ENCODE measurements at regions not wholly inside any gene's neighbourhood (a gene's known extent, or its start where the extent isn't known, plus 50 kb on each side); places are given as distances from the start of the nearest gene placed in this dataset.

DNA sequence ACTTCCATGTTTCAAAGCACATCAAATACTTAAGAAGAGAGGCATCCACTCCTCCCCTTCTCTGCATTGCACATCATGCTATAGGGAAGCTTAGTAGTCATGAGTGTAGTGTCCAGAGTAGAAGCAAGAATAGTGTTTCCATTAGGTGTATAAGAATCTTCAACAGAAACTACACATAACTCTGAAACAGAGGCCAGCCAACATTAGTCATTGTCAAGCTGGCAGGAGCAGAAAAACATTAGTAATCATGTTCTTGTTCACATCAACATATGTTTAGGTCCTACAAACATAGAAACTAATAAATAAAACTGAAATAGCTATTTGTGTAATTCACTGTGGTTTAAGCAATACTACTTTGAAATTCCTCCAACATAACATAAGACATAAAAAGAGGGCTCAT is 370.2 kb downstream of the PPP1R3A start:
- POLR2A ChIA-PET = interaction anchor here (1.0 to 1.3 kb wide), 2 partner anchors 11 to 21 kb away, joined by 3 read pairs; no protein-coding TSS in a partner anchor
- Histone ChIP-seq H3K27ac (ENCODE audit: low read depth, low read length, poor library complexity, severe bottlenecking) (no peak overlapping the region), H3K4me3 (ENCODE audit: low read depth, low read length, poor library complexity, severe bottlenecking) (no peak overlapping the region), H3K79me2 (ENCODE audit: insufficient read depth, low read depth, low read length) (no peaks in the 10 kb centered on the region), H2AFZ (ENCODE audit: low read length) (no peak overlapping the region), H3K4me2 (ENCODE audit: low read length) (no peak overlapping the region), H3K36me3 (ENCODE audit: insufficient read depth, low read length) (no peaks in the 10 kb centered on the region), H3K9me3 (ENCODE audit: low read length) (no peaks in the 10 kb centered on the region), H3K9me2 (ENCODE audit: insufficient read depth, low read length) (no peaks in the 10 kb centered on the region), H3K4me1 (ENCODE audit: insufficient read depth, low read length, poor library complexity, severe bottlenecking) (no peaks in the 10 kb centered on the region), H4K20me1 (ENCODE audit: insufficient read depth, low read length) (no peaks in the 10 kb centered on the region)
- TF ChIP-seq, protein P1, sequence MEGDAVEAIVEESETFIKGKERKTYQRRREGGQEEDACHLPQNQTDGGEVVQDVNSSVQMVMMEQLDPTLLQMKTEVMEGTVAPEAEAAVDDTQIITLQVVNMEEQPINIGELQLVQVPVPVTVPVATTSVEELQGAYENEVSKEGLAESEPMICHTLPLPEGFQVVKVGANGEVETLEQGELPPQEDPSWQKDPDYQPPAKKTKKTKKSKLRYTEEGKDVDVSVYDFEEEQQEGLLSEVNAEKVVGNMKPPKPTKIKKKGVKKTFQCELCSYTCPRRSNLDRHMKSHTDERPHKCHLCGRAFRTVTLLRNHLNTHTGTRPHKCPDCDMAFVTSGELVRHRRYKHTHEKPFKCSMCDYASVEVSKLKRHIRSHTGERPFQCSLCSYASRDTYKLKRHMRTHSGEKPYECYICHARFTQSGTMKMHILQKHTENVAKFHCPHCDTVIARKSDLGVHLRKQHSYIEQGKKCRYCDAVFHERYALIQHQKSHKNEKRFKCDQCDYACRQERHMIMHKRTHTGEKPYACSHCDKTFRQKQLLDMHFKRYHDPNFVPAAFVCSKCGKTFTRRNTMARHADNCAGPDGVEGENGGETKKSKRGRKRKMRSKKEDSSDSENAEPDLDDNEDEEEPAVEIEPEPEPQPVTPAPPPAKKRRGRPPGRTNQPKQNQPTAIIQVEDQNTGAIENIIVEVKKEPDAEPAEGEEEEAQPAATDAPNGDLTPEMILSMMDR (conservative IDR thresholded peaks at IDR 0.05; ENCODE audit: low read length) = no peak
- no peak for TF ChIP-seq EZH2phosphoT487 (IDR thresholded peaks at IDR 0.05; ENCODE audit: borderline replicate concordance, low read depth, low read length)
- CTCF ChIA-PET (ENCODE audit: unreplicated experiment) = no interaction called here
- DNase-seq (ENCODE audit: low spot score) = no peak
- intact Hi-C loops (cut with micrococcal nuclease; ENCODE audit: unreplicated experiment) = no loop called here
- no TSS peak for BruUV-seq (replicated peaks)

DNA sequence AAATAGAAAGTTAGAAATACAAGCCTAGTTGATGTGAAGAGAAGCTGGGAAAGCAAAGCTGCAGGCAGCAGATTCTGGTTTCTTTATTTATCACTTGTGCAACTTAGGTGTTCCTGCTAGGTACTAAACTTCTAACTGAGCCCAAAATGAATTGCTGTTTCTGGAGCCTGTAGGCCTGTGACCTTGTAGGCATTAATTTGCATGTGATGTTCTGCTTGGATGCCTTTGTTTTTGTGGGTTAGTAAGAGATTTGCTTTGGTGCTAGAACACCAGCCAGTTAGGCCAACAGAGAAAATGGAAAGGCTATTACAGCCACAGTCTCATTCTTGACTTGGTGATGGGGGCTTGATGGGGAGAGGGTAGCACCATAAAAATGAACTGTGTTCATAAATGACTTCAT is 370.7 kb downstream of the PPP1R3A start:
- no peaks in the 10 kb centered on the region for H3K4me1 ChIP-seq (ENCODE audit: insufficient read depth, low read length, poor library complexity, severe bottlenecking)
- intact Hi-C loops (cut with micrococcal nuclease; ENCODE audit: unreplicated experiment) = no loop called here
- DNase-seq (ENCODE audit: low spot score) = no peak
- no peaks in the 10 kb centered on the region for H3K9me2 ChIP-seq (ENCODE audit: insufficient read depth, low read length)
- no peaks in the 10 kb centered on the region for H3K36me3 ChIP-seq (ENCODE audit: insufficient read depth, low read length)
- H3K4me3 ChIP-seq (ENCODE audit: low read depth, low read length, poor library complexity, severe bottlenecking) = no peak overlapping the region
- CTCF ChIA-PET (ENCODE audit: unreplicated experiment) = no interaction called here
- BruUV-seq (replicated peaks) = no TSS peak
- H3K27ac ChIP-seq (ENCODE audit: low read depth, low read length, poor library complexity, severe bottlenecking) = no peak overlapping the region
- H2AFZ ChIP-seq (ENCODE audit: low read length) = no peak overlapping the region
- TF ChIP-seq, protein P1 (conservative IDR thresholded peaks at IDR 0.05; ENCODE audit: low read length) = no peak
- TF ChIP-seq EZH2phosphoT487 (IDR thresholded peaks at IDR 0.05; ENCODE audit: borderline replicate concordance, low read depth, low read length) = no peak
- no peaks in the 10 kb centered on the region for H3K79me2 ChIP-seq (ENCODE audit: insufficient read depth, low read depth, low read length)
- POLR2A ChIA-PET = interaction anchor here (0.5 kb wide), 1 partner anchor 115 kb away, joined by 3 read pairs; no protein-coding TSS in a partner anchor
- H4K20me1 ChIP-seq (ENCODE audit: insufficient read depth, low read length) = no peaks in the 10 kb centered on the region
- H3K4me2 ChIP-seq (ENCODE audit: low read length) = no peak overlapping the region
- no peaks in the 10 kb centered on the region for H3K9me3 ChIP-seq (ENCODE audit: low read length)

DNA sequence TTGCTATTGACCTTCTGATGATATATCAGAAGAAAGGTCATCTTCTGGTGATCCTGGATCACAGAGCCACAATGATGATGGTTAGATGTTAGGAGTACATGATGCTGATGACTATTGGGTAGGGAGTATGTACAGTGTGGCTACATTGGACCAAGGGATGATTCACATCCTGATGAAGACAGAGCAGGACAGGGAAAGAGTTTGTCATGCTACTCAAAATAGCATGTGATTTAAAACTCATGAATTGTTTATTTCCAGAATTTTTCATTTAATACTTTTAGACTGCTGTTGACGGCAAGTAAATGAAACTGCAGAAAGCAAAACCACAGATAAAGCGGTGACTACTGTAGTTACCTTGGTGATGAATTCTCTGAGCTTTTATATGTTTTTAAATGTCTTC is 397.3 kb downstream of the PPP1R3A start:
- Histone ChIP-seq H3K9me2 (ENCODE audit: insufficient read depth, low read length) (no peaks in the 10 kb centered on the region), H2AFZ (ENCODE audit: low read length) (no peak overlapping the region), H4K20me1 (ENCODE audit: insufficient read depth, low read length) (no peaks in the 10 kb centered on the region), H3K4me3 (ENCODE audit: low read depth, low read length, poor library complexity, severe bottlenecking) (no peak overlapping the region), H3K4me1 (ENCODE audit: insufficient read depth, low read length, poor library complexity, severe bottlenecking) (no peaks in the 10 kb centered on the region), H3K4me2 (ENCODE audit: low read length) (no peak overlapping the region), H3K36me3 (ENCODE audit: insufficient read depth, low read length) (no peaks in the 10 kb centered on the region), H3K27ac (ENCODE audit: low read depth, low read length, poor library complexity, severe bottlenecking) (no peak overlapping the region), H3K79me2 (ENCODE audit: insufficient read depth, low read depth, low read length) (no peaks in the 10 kb centered on the region), H3K9me3 (ENCODE audit: low read length) (no peaks in the 10 kb centered on the region)
- intact Hi-C loops (cut with micrococcal nuclease; ENCODE audit: unreplicated experiment) = no loop called here
- POLR2A ChIA-PET = no interaction called here
- TF ChIP-seq EZH2phosphoT487 (IDR thresholded peaks at IDR 0.05; ENCODE audit: borderline replicate concordance, low read depth, low read length) = no peak
- TF ChIP-seq, protein P1 (conservative IDR thresholded peaks at IDR 0.05; ENCODE audit: low read length) = no peak
- DNase-seq (ENCODE audit: low spot score) = no peak
- BruUV-seq (replicated peaks) = no TSS peak
- CTCF ChIA-PET (ENCODE audit: unreplicated experiment) = no interaction called here

All from OCI-LY7 (cell line).